ENCODE measurements at regions not wholly inside any gene's neighbourhood (a gene's known extent, or its start where the extent isn't known, plus 50 kb on each side); places are given as distances from the start of the nearest gene placed in this dataset.

DNA sequence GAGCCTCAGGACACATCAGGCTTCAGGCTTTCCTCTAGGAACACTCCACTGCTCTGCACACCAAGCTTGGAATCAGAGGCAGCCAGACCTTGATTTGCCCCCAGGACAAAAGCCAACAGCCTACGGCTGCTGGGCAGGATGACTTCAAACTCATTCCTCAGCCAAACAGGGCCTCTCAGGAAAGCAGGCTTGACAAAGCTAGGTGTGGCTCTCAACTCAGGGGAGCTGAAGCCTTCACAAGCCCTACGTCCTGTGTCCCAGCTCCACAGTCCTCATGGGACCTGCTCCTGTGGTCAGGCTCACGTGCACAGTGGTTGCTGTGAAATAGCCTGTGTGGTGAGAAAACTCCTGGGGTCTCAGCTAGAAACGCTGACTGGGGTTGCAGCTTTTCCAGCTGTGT is 398.9 kb upstream of the ZNF507 start:
- TF ChIP-seq, protein P1, sequence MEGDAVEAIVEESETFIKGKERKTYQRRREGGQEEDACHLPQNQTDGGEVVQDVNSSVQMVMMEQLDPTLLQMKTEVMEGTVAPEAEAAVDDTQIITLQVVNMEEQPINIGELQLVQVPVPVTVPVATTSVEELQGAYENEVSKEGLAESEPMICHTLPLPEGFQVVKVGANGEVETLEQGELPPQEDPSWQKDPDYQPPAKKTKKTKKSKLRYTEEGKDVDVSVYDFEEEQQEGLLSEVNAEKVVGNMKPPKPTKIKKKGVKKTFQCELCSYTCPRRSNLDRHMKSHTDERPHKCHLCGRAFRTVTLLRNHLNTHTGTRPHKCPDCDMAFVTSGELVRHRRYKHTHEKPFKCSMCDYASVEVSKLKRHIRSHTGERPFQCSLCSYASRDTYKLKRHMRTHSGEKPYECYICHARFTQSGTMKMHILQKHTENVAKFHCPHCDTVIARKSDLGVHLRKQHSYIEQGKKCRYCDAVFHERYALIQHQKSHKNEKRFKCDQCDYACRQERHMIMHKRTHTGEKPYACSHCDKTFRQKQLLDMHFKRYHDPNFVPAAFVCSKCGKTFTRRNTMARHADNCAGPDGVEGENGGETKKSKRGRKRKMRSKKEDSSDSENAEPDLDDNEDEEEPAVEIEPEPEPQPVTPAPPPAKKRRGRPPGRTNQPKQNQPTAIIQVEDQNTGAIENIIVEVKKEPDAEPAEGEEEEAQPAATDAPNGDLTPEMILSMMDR (conservative IDR thresholded peaks at IDR 0.05; ENCODE audit: low read length), result no peak
- no peak for TF ChIP-seq EZH2phosphoT487 (IDR thresholded peaks at IDR 0.05; ENCODE audit: borderline replicate concordance, low read depth, low read length)
